ENCODE measurements at regions not wholly inside any gene's neighbourhood (a gene's known extent, or its start where the extent isn't known, plus 50 kb on each side); places are given as distances from the start of the nearest gene placed in this dataset.

DNA sequence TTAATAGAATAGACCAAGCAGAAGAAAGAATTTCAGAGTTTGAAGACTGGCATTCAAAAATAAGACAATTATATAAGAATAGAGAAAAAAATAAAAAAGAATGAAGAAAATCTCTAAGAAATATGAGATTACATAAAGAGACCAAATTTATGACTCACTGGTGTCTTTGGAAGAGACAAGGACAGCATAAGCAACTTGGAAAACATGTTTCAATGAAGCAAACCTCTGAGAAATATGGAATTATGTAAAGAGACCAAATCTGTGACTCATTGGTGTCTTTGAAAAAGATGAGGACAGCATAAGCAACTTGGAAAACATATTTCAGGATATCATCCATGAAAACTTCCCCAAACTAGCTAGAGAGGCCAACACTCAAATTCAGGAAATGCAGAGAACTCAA, 60.4 kb upstream of the LYPLAL1 start:
- no peak for DNase-seq

DNA sequence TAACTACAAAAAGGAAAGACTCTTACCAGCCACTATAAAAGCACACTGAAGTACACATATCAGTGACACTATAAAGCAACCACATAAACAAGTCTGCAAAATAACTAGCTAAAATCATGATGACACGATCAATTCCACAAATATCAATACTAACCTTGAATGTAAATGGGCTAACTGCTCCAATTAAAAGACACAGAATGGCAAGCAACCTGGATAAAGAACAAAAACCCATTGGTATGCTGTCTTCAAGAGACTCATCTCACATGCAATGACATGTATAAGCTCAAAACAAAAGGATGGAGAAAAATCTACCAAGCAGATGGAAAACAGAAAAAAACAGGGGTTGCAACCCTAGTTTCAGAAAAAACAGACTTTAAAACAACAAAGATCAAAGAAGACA, 59.7 kb upstream of the LYPLAL1 start:
- DNase-seq: no peak

DNA sequence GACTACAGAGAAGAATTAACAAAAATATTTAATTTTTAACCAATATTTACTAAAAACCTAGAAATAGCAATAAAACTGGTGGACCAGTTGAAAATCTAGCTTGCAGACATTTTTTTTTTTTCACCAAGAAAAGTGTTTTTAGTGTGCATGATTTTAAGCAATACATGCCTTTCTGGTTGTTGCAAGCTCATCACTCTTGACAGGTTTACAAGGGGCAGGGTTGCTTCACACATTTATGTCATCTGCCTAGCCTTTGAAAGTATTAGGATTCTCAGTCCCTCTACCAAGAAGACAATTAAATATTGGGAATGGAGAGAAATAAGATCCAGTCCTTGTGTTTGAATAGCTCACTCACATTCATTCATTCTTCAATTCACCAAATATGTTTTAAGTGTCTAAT, 53.8 kb upstream of the LYPLAL1 start:
- DNase-seq: no peak

DNA sequence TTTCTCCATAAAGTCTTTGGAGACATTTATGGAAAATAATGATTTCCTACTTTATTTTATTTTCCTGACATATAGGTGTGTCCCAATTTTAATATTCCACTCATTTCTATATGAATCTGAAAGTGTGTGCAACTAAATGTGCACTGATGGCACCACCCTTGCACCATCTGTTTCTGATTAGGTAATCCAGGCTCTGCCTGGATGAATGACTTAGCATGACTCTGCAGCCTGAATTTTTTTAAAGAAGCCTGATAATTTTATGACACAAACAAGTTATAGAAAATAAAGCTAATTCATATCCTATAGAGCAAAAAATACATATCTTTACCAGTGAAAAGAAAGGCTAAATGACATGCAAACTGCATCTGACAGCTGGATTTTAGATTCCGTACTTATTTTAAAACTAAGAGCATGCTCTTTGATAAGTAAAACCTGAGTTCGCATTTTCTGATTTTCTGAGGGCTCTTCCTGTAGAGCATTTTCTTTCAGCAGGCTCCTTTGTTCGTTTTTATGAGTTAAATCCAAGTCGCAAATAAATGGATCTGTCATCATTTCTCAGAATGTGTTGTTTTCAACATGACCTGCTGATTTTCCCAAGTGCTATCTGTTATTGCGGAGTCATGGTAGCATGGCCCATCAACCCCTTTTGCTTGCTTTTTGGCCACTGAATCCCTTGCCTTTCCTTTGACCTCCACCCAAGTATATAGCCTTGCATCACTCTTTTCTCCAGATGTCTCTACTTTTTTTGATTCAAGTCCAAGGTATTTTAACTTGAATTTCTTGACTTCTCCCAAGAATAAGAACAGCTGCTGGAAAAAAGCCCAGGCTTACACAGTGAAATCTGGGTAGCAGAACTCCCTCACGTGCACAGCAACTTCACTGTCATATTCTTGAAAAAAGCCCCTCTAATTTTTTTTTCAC, 52.8 kb upstream of the LYPLAL1 start:
- DNase-seq: no peak

DNA sequence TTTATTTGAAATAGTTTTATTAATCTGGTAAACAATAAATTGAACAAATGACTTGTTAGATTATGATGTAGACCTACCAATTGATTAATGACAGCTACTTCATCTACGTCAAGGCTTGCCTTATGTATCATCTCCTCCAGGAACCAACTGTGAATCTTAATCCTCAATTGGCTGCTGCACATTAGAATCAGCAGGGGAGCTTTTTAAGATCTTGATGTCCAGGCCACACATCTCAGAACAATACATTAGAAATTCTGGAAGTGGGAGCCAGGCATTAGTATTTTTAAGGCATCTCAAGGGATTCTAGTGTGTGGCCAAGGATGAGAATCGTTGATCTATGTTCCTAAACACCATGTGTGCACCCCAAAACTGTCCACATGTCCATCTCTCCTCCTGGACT, 52.0 kb upstream of the LYPLAL1 start:
- no peak for DNase-seq

DNA sequence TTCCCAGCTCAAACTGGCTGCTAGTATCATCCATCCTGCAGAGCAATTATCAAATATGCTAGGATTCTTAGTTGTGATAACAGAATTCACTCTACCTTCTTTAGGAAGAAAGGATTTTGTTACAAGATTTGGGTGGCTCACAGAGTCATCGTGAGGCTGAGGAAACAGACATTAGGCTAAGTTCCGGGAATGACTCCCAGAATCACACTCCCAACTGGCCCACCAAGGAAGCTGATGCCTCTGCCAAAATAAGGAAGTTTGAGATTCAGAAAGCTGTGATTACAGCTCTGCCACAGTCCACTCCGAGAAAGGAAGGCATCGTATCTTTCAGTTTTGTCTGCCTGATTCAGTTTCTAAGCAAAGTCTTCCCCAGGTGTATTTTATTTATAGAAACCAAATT, 50.6 kb upstream of the LYPLAL1 start:
- DNase-seq: no peak

All from NCI-H146 (cell line).